Bone marrow (tissue), 2 donors: ENCODE measurements at regions not wholly inside any gene's neighbourhood (a gene's known extent, or its start where the extent isn't known, plus 50 kb on each side); places are given as distances from the start of the nearest gene placed in this dataset.
"Not testable (repeated sequence)": the region's sequence is repeated elsewhere in the genome, so short reads cannot be mapped to it uniquely, and the experiment has no call there.

Source experiments
- DNase-seq, 2 donors: peaks; one replicate each; lab custom pipeline; 2025; lab: John Stamatoyannopoulos, UW

DNA sequence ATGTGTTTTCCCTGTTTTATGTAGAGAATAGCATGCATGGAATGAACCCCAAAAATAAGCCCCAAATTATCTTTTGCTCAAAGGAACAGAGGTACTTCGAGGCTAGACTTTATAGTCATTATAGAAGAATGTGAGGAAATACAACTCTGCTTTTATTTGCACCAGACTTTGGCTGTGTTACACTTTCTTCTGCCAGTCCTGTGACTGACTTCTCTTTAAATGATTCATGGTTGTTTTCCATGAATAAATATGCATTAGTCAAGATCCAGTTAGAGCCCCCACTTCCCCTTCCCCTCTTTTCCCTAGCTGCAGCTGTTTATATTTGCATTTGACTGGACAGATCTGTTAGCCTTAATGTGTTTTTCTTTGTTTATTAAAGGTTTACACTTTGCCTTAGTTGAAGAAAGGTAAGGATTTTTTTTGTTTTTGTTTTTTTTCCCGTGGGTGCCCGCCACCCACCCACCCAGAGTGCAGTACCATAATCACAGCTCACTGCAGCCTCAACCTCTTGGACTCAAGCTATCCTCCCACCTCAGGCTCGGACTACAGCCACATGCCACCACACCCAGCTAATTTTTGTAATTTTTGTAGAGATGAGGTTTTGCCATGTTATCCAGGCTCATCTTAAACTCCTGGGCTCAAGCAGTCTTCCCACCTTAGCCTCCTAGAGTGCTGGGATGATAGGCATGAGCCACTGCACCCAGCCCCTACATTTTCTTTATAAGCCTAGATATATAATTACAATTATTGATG lies 152.6 kb downstream of the CYB561 start:
- no peak for DNase-seq

DNA sequence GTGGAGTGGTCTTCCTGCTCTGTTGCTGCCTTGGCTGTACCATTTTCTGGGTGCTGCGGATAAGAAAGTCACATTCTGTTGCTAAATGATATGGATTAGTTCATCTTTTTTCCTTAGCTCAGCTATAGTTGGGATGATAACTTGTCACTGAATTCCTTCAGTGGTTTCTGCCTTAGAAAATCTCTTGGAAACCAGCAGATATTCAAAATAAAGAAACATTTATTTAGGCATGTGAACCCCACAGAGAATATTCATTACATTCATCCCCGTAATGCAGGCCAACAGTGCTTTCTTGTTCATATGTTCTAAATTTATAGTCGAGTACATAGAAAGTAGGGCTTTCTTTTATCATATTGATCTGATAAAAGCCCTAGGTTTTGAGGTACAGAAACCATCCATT lies 151.3 kb downstream of the CYB561 start:
- DNase-seq = no peak

DNA sequence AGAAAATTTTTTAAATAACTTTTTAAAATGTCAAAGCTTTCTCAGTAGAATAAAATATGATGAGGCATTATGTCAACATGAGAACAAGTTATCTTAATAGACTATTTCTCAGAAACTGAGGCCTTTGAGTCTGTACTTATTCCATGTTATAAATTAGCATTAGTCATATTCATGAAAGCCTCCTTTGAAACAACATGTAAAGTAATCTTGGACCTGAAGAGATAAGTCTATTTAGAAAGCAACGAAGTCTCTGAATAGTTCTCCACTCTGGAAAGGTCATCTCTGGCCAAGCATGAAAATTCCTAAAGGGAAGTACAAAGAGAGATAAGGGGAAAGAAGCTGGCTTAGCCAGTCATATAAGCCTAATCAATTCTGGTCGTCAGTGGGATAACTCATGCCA lies 150.8 kb downstream of the CYB561 start:
- no peak for DNase-seq

DNA sequence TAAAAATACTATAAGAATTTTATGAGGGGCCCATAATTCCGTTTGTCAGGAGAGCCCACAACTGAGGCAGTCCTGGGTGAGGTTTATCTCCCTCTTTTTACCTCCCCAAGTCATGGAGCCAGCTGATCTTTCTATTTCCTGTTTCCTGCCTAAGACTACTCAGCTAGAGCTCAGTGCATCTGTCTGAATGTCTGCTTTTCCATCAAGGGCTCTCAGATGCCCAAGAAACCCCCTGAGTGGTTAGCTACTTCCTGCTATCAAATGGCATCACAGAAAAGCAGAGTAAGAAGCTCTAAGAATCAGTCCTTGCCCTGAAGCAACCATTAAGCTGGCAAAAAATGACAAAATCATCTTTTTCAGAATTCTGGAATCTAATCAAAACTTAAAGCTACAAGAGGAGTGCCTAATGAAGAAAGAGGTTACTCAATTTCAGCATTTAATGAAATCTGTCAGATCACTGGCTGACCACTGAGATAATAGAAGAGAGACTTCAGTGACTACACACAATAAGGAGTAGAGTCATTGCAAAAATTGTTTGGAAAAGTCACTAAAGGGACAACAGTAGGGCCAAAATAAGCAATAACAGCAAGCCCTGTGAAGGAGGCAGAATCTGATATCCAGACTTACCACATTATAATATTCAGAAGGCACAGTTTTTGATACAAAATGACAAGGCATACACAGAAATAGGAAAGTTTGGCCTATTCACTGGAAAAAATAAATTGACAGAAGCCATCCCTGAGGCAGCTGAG lies 150.1 kb downstream of the CYB561 start:
- peak in 1 of 2 donors; percentile 23 for DNase-seq

- not testable (repeated sequence) for DNase-seq
Observed at GRCh38 chr17:63298916-63299315, 147.2 kb downstream of the CYB561 start.

GRCh38 chr17:63304704-63305261 lies 141.3 kb downstream of the CYB561 start:
- DNase-seq = no peak

- no peak for DNase-seq
Observed at GRCh38 chr17:63305857-63306256, 140.2 kb downstream of the CYB561 start.

GRCh38 chr17:63306855-63307254 lies 139.3 kb downstream of the CYB561 start:
- DNase-seq = no peak

DNA sequence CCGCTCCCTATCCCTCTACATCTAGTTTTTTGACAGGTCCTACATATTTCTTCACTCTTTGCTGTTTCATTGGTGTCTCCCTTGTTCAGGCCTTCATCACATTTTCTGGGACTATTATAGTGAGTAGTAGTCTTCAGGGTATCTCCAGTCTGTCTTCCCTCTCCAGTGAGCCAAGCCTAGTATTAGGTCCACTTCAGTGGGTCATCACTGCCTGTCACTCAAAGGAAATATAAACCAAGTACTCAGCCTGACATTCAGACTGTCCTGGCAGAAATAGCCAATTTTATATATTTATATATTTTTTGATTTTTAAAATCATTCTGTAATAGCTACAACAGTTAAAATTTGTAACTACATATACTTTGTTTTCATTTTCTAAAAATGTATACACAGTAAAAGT lies 137.8 kb downstream of the CYB561 start:
- no peak for DNase-seq

DNA sequence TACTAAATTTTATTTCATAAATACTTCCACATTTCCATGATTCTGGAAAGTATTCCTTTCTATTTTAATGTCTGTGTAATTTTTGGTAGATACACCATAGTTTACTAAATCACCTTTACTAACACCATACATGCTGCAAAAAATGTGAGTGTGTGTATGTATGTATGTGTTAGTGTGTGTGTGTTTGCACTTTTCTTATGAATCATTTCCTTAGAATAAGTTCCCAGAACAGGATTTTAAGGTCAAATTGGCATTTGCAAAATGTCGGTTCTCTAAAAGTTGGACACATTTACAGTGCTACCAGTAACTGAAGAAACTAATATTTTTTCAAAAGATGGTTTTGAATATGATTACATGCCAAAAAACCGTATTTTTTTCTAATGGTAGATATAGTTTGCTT lies 137.1 kb downstream of the CYB561 start:
- peak in 1 of 2 donors; percentile 4 for DNase-seq

GRCh38 chr17:63311416-63311937 lies 134.6 kb downstream of the CYB561 start:
- no peak for DNase-seq

DNA sequence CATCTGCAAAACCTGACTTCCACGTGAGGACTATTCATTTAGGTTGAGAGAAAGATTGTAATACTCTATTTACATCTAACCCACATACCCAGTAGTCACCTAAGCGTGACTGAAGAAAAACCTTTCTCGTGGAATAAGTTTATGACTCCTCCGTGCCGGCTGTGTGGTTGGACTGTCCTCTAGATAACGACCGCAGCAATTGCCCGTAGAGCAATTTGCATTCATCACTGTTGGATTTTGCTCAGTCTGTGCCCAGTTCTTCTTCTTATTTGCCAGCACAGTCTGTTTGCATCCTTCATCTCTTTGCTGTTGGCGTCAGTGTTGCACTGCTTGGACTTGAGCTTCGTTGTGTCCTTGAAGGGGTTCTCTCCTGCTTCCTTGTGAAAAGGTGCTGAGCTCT lies 131.3 kb downstream of the CYB561 start:
- DNase-seq = no peak

DNA sequence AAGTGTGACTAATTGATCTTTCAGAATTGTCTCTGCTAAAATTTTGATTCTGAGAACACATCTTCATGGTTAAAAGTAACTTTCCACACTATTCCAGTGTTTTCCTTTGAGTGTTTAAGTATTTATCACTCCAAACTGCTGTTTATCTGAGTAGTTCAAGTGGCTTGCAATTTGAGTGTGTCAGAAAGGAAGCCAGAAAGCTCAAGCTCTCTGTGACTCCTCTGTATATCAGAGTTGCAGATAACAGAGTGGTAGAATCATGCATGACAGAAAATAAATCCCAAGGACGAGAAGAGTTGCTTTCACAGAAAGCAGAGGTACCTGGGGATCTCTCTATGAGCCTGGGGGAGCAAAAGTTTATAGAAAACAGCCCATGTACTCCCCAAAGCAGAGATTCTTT lies 130.0 kb downstream of the CYB561 start:
- no peak for DNase-seq

GRCh38 chr17:63317166-63317840 lies 128.8 kb downstream of the CYB561 start:
- no peak for DNase-seq

- DNase-seq = no peak
Observed at GRCh38 chr17:63325808-63326207, 120.3 kb downstream of the CYB561 start.

GRCh38 chr17:63329876-63330275 lies 116.2 kb downstream of the CYB561 start:
- no peak for DNase-seq

- no peak for DNase-seq
Observed at GRCh38 chr17:63331301-63332061, 114.6 kb downstream of the CYB561 start.

DNA sequence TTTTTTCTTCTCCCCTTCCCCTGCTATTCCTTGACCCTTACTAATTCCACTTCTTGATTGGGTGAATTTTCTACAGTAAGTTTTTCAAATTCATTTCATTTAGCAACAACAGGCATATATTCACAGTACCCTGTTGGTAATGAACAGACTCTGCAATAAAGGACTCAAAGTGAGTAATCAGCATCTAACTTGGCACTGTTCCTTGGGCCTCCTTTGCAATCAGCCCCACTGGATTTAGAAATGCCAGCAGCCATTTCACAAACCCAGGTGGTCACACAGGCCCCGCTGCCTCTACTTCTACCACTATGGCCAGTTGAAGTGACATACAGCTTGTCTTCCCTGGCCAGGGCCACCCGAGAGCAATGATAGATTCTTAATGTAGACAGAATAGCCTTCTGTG lies 113.8 kb downstream of the CYB561 start:
- DNase-seq = no peak

DNA sequence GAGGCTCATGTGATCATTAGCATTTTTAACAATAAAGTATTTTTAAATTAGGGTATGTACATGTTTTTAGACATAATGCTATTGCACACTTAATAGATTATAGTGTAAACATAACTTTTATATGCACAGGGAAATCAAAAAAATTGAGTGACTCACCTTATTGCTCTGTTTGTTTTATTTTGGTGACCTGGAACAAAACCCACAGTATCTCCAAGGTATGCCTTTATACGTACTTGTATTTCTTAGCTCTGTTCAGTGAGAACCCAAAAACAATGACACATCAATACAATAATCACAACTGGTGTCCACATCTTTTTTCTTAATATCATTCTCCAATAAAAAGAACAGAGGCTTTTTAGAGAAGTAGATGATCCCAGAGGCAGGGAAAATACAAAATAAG lies 112.2 kb downstream of the CYB561 start:
- no peak for DNase-seq

GRCh38 chr17:63335831-63336230 lies 110.3 kb downstream of the CYB561 start:
- no peak for DNase-seq

DNA sequence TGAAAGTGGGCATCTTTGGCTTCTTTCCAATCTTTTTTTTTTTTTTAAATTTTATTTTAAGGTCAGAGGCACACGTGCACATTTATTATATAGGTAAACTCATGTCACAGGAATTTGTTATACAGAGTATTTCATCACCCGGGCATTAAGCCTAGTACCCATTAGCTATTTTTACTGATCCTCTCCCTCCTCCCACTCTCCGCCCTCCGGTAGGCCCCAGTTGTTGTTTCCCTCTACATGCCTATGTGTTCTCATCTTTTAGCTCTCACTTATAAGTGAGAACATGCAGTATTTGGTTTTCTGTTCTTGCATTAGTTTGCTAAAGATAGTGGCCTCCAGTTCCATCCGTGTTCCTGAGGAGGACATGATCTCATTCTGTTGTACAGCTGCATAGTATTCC lies 108.5 kb downstream of the CYB561 start:
- DNase-seq = no peak

GRCh38 chr17:63338272-63338671 lies 107.8 kb downstream of the CYB561 start:
- DNase-seq = no peak
